HEK293T (cell line): ENCODE measurements at regions not wholly inside any gene's neighbourhood (a gene's known extent, or its start where the extent isn't known, plus 50 kb on each side); places are given as distances from the start of the nearest gene placed in this dataset.

Source experiments
- CTCF ChIA-PET: fragments of 350-600 bp; formaldehyde crosslinking; extraction: SDS; loops from one replicate; lab custom pipeline; 2021; ENCODE audit warnings: antibody characterized with exemption, inconsistent platforms; lab: Yijun Ruan, JAX
- POLR2A ChIA-PET: fragments of 350-600 bp; formaldehyde crosslinking; extraction: SDS; loops from one replicate; lab custom pipeline; 2020; ENCODE audit warnings: antibody characterized with exemption, inconsistent platforms; lab: Yijun Ruan, JAX
- DNase-seq: peaks from one replicate; pipeline ENCODE4 v3.0.0; 2012; ENCODE audit warnings: mixed read lengths; ENCODE audit errors: extremely low spot score
- ARNT ChIP-seq: fragments of 450-650 bp; IDR thresholded peaks from 2 replicates; pipeline ENCODE4 v1.6.1; 2017; ENCODE audit warnings: mild to moderate bottlenecking
- BHLHE40 ChIP-seq: fragments of 450-650 bp; IDR thresholded peaks from 2 replicates; pipeline ENCODE4 v1.6.1; 2016; ENCODE audit warnings: mild to moderate bottlenecking, moderate library complexity, borderline replicate concordance
- CTBP1 ChIP-seq: fragments of 450-650 bp; IDR thresholded peaks from 2 replicates; pipeline ENCODE4 v1.6.1; 2016; ENCODE audit warnings: borderline replicate concordance
- ELF4 ChIP-seq: fragments of 450-650 bp; IDR thresholded peaks from 2 replicates; pipeline ENCODE4 v1.6.1; 2017; ENCODE audit warnings: antibody characterized with exemption
- FOXA1 ChIP-seq: fragments of 450-650 bp; IDR thresholded peaks from 2 replicates; pipeline ENCODE4 v1.6.1; 2016; ENCODE audit warnings: mild to moderate bottlenecking
- FOXK2 ChIP-seq: fragments of 450-650 bp; IDR thresholded peaks from 2 replicates; pipeline ENCODE4 v1.6.1; 2016; ENCODE audit warnings: mild to moderate bottlenecking
- FOXM1 ChIP-seq: fragments of 450-650 bp; IDR thresholded peaks from 2 replicates; pipeline ENCODE4 v1.6.1; 2017; ENCODE audit warnings: mild to moderate bottlenecking, borderline replicate concordance
- HDGF ChIP-seq: fragments of 450-650 bp; IDR thresholded peaks from 2 replicates; pipeline ENCODE4 v1.6.1; 2017; ENCODE audit warnings: antibody characterized with exemption, borderline replicate concordance
- L3MBTL2 ChIP-seq: fragments of 450-650 bp; conservative IDR thresholded peaks from 2 replicates; pipeline ENCODE4 v1.6.1; 2016; ENCODE audit warnings: mild to moderate bottlenecking
- LEF1 ChIP-seq: fragments of 450-650 bp; IDR thresholded peaks from 2 replicates; pipeline ENCODE4 v1.6.1; 2017; ENCODE audit warnings: mild to moderate bottlenecking, borderline replicate concordance
- NFRKB ChIP-seq: fragments of 450-650 bp; IDR thresholded peaks from 2 replicates; pipeline ENCODE4 v1.6.1; 2016; ENCODE audit warnings: mild to moderate bottlenecking, moderate library complexity
- SP1 ChIP-seq: fragments of 450-650 bp; IDR thresholded peaks from 2 replicates; pipeline ENCODE4 v1.6.1; 2017
- SUZ12 ChIP-seq: fragments of 450-650 bp; IDR thresholded peaks from 2 replicates; pipeline ENCODE4 v1.6.1; 2016; ENCODE audit warnings: mild to moderate bottlenecking
- TARDBP ChIP-seq: fragments of 450-650 bp; IDR thresholded peaks from 2 replicates; pipeline ENCODE4 v1.6.1; 2016
- ZNF384 ChIP-seq: fragments of 450-650 bp; IDR thresholded peaks from 2 replicates; pipeline ENCODE4 v1.6.1; 2016
- TF ChIP-seq, protein P1 (sequence below): fragments of 450-650 bp; IDR thresholded peaks from 2 replicates; pipeline ENCODE4 v1.6.1; 2016

- DNase-seq = no peak
- TF ChIP-seq SP1 (no peak), FOXM1 (no peak), TARDBP (no peak), HDGF (no peak), FOXA1 (no peak), NFRKB (no peak), SUZ12 (no peak), L3MBTL2 (no peak), CTBP1 (no peak), FOXK2 (no peak), BHLHE40 (no peak), ELF4 (no peak), ARNT (no peak), ZNF384 (no peak), LEF1 (no peak)
- TF ChIP-seq, protein P1, sequence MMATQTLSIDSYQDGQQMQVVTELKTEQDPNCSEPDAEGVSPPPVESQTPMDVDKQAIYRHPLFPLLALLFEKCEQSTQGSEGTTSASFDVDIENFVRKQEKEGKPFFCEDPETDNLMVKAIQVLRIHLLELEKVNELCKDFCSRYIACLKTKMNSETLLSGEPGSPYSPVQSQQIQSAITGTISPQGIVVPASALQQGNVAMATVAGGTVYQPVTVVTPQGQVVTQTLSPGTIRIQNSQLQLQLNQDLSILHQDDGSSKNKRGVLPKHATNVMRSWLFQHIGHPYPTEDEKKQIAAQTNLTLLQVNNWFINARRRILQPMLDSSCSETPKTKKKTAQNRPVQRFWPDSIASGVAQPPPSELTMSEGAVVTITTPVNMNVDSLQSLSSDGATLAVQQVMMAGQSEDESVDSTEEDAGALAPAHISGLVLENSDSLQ = no peak
- CTCF ChIA-PET = no interaction called here
- POLR2A ChIA-PET = no interaction called here
Measured at GRCh38 chr9:107969727-107970126, 480.2 kb upstream of the KLF4 start.

- TF ChIP-seq ELF4 (no peak), LEF1 (no peak), HDGF (no peak), FOXA1 (no peak), TARDBP (no peak), BHLHE40 (no peak), CTBP1 (no peak), SUZ12 (no peak), NFRKB (no peak), ZNF384 (no peak), FOXK2 (no peak), SP1 (no peak), ARNT (no peak), FOXM1 (no peak)
- TF ChIP-seq, protein P1 = no peak
- ChIA-PET POLR2A (no interaction called here), CTCF (no interaction called here)
- no peak for DNase-seq
Measured at GRCh38 chr9:107969141-107969540, 479.6 kb upstream of the KLF4 start.

GRCh38 chr9:107963246-107963645, 473.7 kb upstream of the KLF4 start:
- ChIA-PET CTCF (interaction anchor here (0.7 kb wide), 1 partner anchor 188 kb away, joined by 3 read pairs; no protein-coding TSS in a partner anchor), POLR2A (no interaction called here)
- no peak for DNase-seq
- no peak for TF ChIP-seq HDGF
- TF ChIP-seq, protein P1 = no peak
- TF ChIP-seq L3MBTL2 = no peak
- no peak for TF ChIP-seq ARNT
- no peak for TF ChIP-seq BHLHE40
- no peak for TF ChIP-seq ZNF384
- TF ChIP-seq CTBP1 = no peak
- no peak for TF ChIP-seq SP1
- no peak for TF ChIP-seq FOXM1
- TF ChIP-seq SUZ12 = no peak

DNA sequence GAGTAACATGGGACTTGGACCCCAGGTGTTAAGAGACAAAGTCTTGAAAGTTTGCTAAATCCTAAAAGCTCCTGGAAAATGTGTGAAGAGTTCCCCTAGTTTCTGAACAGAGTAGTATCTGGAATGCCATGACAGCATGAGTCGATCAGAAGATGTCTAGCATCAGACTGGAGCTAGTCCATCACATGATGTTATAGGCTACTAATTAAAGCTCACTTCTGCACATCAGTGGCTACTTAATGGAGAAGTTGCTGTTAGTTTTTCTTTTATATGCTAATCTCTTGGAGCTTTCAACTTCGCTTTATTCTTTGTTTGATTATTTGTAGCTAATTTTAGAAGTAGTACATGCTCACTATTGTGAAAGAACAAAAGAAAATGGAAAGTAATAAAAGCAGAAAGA, 471.3 kb upstream of the KLF4 start:
- ChIA-PET CTCF (interaction anchor here (0.7 kb wide), 1 partner anchor 85 kb away, joined by 5 read pairs; no protein-coding TSS in a partner anchor), POLR2A (no interaction called here)
- TF ChIP-seq L3MBTL2 = no peak
- TF ChIP-seq, protein P1 = no peak
- no peak for TF ChIP-seq CTBP1
- TF ChIP-seq ZNF384 = no peak
- no peak for TF ChIP-seq LEF1
- TF ChIP-seq ELF4 = no peak
- TF ChIP-seq NFRKB = no peak
- no peak for TF ChIP-seq FOXM1
- no peak for TF ChIP-seq ARNT
- no peak for TF ChIP-seq SUZ12
- no peak for TF ChIP-seq TARDBP
- no peak for TF ChIP-seq FOXK2
- TF ChIP-seq HDGF = no peak
- TF ChIP-seq SP1 = no peak
- no peak for TF ChIP-seq BHLHE40
- no peak for DNase-seq

GRCh38 chr9:107954312-107954711, 464.7 kb upstream of the KLF4 start:
- CTCF ChIA-PET = no interaction called here
- no peak for DNase-seq
- POLR2A ChIA-PET = no interaction called here
- TF ChIP-seq L3MBTL2 = no peak
- TF ChIP-seq ELF4 = no peak
- TF ChIP-seq HDGF = no peak

GRCh38 chr9:107953556-107954125, 464.1 kb upstream of the KLF4 start:
- no peak for DNase-seq
- POLR2A ChIA-PET = no interaction called here
- no peak for TF ChIP-seq TARDBP
- no peak for TF ChIP-seq HDGF
- no peak for TF ChIP-seq FOXA1
- no peak for TF ChIP-seq FOXM1
- no peak for TF ChIP-seq L3MBTL2
- TF ChIP-seq CTBP1 = no peak
- TF ChIP-seq SP1 = no peak
- CTCF ChIA-PET = interaction anchor here (0.7 kb wide), 1 partner anchor 493 kb away, joined by 6 read pairs; no protein-coding TSS in a partner anchor
